ENCODE measurements at regions not wholly inside any gene's neighbourhood (a gene's known extent, or its start where the extent isn't known, plus 50 kb on each side); places are given as distances from the start of the nearest gene placed in this dataset.

DNA sequence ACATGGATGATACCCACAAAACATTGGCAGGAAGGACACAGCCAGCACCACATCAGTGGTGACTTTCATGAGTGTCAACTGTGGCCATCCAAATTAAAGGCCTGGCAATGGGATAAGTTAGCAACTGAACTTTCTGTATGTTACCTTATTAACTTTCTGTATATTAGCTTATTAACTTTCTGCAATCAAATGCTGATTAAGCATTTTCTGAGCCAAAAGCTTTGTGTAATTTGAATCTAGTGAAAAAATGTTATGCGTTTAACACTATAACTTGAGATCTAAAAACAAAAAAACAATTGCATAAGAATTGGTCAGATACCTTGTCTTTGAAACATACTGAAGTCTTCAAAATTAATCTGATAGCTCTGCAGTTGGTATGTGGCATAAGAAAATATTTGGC lies 159.3 kb downstream of the ZNF33B start:
- TF ChIP-seq, protein P1, sequence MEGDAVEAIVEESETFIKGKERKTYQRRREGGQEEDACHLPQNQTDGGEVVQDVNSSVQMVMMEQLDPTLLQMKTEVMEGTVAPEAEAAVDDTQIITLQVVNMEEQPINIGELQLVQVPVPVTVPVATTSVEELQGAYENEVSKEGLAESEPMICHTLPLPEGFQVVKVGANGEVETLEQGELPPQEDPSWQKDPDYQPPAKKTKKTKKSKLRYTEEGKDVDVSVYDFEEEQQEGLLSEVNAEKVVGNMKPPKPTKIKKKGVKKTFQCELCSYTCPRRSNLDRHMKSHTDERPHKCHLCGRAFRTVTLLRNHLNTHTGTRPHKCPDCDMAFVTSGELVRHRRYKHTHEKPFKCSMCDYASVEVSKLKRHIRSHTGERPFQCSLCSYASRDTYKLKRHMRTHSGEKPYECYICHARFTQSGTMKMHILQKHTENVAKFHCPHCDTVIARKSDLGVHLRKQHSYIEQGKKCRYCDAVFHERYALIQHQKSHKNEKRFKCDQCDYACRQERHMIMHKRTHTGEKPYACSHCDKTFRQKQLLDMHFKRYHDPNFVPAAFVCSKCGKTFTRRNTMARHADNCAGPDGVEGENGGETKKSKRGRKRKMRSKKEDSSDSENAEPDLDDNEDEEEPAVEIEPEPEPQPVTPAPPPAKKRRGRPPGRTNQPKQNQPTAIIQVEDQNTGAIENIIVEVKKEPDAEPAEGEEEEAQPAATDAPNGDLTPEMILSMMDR (IDR thresholded peaks at IDR 0.05): no peak
- no peak for TF ChIP-seq POLR2A (IDR thresholded peaks at IDR 0.05)

Measured in esophagus squamous epithelium (tissue), 4 donors.